Kidney capillary endothelial cell (primary cell): ENCODE measurements at regions not wholly inside any gene's neighbourhood (a gene's known extent, or its start where the extent isn't known, plus 50 kb on each side); places are given as distances from the start of the nearest gene placed in this dataset.
A peak's percentile ranks its signal among the peaks of the same experiment; 100 is the strongest.

Experiments used
- DNase-seq: peaks from one replicate; pipeline ENCODE4 v3.0.0-alpha.2; 2018; ENCODE audit warnings: low spot score

GRCh38 chr12:114936148-114937079 lies 252.4 kb upstream of the TBX3 start:
- peak; percentile 75 for DNase-seq

GRCh38 chr12:114935658-114936057 lies 251.7 kb upstream of the TBX3 start:
- no peak for DNase-seq

DNA sequence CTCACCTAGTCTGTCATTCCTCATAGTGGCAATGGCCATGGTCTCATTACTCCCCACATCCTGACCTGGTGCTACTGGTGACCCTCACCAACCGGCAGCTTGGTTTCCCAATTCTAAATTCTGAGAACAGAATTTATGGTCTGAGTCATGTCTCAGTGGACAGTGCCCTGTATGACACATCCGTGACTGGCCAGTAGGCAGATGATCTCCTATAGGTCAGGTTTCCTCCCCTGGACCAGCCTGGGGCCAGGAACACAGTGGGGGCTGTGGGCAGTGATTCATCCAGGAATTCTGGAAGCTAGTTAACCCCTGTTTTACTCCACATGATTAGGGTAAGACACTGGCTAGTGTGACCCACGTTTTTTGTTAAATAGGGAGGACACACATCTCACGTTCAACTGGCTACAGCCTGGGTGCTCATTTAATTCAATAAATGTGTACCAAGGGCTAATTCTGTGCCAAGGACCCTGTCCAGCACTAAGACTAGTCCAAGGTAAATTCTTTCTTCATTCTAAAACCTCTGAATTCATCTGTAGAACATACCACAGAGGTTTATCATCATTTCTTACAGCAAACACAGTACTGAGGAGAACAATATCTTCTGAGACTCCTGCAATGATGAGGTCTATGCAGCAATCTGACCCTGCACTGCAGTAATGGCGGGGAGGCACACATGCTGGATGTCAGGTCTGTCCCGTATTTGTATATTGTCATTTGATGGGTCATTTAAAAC lies 249.6 kb upstream of the TBX3 start:
- DNase-seq = peak; percentile 85

- DNase-seq = no peak
These were observed 248.8 kb upstream of the TBX3 start for GRCh38 chr12:114932806-114933205.

DNA sequence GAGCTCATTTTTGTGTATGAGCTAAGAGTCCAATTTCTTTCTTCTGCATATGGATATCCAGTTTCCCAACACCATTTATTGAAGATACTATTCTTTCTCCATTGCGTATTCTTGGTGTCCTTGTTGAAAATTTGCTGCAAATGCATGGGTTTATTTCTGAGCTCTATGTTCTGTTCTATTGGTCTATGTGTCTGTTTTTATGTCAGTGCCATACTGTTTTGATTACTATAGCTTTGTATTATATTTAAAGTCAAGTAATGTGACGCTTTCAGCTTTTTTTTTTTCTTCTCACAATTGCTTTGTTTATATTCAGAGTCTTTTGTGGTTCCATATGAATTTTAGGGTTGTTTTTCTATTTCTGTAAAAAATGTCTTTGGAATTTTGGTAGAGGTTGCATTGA lies 247.1 kb upstream of the TBX3 start:
- DNase-seq = no peak

GRCh38 chr12:114926341-114926740 lies 242.4 kb upstream of the TBX3 start:
- no peak for DNase-seq

DNA sequence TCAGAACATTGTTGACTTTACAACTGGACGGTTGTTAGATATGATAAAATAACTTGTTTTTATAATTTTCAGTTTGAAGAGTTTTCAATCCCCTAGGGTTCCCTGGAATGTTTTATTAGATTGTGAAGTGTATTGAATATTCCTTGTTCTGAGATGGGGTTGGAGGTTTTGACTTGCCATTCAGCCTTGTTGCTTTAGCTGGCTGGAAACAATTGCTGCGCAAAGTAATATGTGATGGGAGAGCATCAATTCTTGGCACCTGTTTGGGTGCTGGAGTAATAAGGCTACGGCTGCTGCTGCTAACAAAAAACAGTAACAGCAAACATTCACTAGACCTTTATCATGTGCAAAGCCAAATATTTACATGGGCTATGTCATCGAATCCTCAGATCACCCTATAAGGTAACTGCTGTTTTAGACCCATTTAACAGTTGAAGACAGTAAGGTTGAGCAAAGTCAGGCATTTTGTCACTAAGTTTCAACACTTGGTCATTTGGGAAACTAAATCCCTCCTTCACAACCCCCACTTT lies 241.0 kb upstream of the TBX3 start:
- no peak for DNase-seq

DNA sequence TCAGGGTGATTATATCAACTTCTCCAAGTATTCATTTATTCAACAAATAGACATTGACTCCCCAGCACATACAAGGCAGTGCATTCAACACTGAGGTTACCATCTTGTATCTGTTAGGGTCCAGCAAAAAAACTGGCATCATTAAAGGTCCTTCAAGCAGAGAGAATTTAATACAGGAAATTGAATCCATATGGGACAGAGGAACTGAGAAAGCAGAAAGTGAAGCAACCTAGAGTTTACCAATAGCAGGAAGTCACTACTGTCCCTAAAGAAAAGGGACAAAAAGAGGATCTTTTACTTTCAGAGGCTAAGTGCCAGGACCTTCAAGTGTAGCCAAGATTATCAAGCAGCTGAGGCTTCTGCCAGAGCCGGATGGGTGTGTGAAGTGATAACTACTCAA lies 237.8 kb upstream of the TBX3 start:
- DNase-seq = no peak

DNA sequence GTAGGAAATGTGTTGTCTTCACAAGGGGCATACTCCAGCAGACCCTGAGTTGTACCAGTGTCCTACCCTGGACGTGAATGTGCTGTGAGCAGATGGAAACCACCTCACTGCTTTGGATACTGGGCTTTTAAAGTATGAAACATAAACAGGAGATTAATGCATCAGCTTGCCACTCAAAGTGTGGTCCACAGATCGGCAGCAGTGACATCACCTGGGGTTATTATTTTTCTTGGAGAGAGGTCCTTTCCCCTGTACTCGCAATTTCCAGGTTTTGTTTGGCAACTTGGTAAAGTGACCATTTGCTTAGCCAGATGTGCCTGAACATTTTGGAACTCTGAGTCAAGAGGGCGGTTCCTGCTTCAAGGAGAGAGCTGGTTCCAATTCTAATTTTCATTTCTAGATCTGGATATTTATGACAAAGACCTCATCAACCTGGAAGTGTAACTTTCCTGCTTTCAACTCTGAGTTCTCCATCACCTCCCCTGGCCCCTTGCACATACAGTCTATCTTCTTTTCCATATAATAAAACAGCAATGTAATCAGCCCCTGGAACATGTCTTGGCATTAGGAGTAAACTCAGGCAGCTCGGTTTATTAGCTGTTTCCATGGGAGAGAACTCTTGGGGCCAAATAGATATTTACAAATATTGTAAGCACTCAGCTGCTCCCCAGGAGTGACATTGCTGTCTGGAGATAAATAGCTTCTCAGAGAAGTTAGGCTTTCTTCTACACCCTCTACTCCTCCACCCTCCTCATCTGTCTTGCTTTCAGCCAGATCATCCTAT lies 237.0 kb upstream of the TBX3 start:
- no peak for DNase-seq

GRCh38 chr12:114919479-114919878 lies 235.5 kb upstream of the TBX3 start:
- DNase-seq = no peak

DNA sequence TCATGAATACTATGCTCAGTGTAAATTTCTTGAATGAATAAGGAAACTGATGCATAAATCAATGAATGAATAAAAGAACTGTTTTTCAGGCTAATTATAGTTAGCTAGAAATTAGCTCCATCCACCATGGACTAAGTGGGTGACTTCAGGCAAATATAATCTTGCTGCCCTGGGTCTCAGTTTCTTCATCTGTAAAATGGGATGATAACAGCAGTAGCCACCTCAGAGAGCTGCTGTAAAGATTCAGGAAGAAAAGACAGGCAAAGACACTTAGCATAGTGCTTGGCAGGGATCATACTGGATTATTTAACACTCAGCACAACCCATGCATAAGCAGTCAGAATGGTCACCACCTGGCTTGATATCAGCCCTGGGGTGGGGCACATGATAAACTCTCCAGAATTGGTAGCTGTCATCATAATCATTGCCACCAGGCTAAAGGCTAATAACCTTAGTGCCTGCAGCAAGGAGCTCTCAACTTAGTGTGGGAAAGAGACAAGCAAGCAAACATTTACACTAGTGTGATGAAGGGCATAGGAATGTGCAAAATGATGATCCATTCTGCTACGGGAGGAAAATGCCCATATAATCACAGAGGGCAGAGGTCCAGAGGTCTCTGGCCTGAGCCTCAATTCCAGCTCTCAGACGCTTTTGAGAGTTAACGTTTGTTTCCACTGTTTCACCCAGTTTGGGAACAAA lies 234.7 kb upstream of the TBX3 start:
- DNase-seq = no peak

GRCh38 chr12:114917953-114918352 lies 234.0 kb upstream of the TBX3 start:
- DNase-seq = no peak

DNA sequence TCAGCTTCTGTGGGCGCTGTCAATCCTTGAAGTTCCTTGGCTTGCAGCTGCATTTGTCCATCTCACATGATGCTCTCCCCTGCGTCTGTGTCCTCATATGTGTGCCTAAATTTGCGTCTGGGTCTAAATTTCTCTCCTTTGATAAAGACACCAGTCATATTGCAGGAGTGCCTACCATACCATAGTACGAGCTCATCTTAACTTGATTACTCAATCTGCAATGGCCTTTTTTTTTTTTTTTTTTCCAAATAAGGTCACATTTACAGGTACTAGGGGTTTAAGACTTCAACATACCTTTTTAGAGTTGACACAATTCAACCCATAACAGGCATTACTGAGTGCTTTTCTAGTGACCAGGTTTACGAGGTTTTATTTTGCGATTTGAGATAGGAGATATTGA lies 233.3 kb upstream of the TBX3 start:
- DNase-seq = no peak

DNA sequence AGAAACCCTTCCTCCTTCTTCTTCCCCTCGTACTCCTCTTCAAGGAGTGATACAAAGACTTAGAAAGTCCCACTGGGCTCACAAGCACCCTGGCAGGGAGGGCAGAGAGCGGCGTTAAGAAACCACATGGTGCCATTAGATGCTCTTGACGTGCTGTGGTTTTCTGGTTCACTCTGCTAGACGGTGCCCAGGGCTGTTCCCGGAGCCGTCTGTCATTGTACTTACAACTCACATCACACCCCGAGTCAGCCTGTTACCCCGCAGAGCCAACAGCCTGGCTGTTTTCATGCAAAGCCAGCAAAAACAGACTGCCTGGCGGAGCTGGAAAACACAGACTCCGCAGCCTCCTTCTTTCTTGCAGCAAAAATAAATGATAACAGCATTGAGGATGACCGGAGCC lies 232.6 kb upstream of the TBX3 start:
- no peak for DNase-seq

- DNase-seq = peak; percentile 61
These were observed 232.1 kb upstream of the TBX3 start for GRCh38 chr12:114916124-114916523.

DNA sequence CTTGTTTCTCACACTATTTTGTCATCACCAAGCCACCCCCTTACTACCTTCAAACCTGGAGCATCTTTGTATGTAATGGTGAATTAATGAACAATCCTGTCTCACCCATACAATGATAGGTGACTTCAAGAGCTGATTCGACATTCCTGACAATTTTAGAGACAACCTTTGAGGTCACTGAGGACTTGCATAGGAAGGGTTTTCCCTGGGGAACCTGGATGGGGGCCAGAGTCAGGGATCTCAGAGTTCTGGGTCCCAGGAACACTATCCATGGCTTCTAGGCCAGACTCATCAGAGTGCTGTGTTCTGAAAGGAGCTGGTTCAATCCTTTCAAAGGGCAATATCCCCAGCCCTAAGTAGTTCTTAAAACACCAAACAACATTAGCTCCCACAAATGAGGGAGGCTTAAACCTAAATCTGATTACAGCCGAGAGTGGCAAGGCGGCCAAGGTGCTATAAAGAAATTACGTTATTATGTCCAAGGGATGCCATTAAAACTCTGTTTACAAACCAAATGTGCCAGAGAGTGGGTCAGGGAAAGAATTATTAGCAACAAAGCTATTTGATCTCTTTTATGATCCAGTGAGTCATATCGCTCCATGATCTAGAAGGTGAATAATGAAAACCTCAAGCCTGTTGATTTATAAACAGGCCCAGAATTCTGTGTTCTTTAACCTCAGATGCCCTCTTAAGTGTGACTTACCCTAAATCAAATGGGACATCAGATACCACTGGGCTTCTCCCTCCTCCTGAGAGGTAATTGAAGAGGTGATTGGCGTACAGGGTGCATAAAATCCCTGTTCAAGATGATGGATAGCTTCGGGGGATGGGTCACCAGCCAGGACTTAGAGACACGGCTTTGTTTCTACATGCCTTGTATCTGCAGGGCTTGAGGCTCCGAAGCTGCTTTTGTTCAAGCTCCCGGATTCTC lies 230.2 kb upstream of the TBX3 start:
- no peak for DNase-seq

DNA sequence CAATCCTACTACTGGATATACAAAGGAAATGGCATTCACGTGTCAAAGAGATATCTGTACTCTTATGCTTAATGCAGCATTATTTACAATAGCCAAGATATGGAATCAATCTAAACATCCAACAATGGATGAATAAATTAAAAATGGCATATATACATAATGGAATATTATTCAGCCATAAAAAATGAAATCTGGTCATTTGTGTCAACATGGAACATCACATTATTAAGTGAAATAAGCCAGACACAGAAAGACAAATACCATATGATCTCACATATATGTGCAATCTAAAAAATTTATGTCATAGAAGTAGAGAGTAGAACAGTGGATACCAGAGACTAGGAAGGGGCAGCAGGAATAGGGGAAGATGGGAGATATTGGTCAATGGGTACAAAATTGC lies 228.8 kb upstream of the TBX3 start:
- DNase-seq = no peak

GRCh38 chr12:114911196-114911595 lies 227.2 kb upstream of the TBX3 start:
- peak; percentile 38 for DNase-seq

- DNase-seq = no peak
These were observed 220.5 kb upstream of the TBX3 start for GRCh38 chr12:114904254-114905003.
